Suprapubic skin (tissue), 3 donors: ENCODE measurements at regions not wholly inside any gene's neighbourhood (a gene's known extent, or its start where the extent isn't known, plus 50 kb on each side); places are given as distances from the start of the nearest gene placed in this dataset.

ENCODE experiments used
- POLR2A ChIP-seq, 2 donors: fragments of 450-650 bp; IDR thresholded peaks; one replicate each; pipeline ENCODE4 v1.6.1; 2017; ENCODE audit warnings: antibody characterized with exemption in 2 of 2, mild to moderate bottlenecking in 2 of 2, moderate library complexity in 2 of 2
- TF ChIP-seq, protein P1 (sequence below), 2 donors: fragments of 200-600 bp in 1 of 2; fragments of 450-650 bp in 1 of 2; sonication (generic) in 1 of 2; IDR thresholded peaks; one replicate each; pipeline ENCODE4 v1.5.1; 2016 to 2019; ENCODE audit warnings: antibody characterized with exemption in 2 of 2, mild to moderate bottlenecking in 1 of 2, moderate library complexity in 1 of 2

GRCh38 chr18:42564761-42565160 lies 550.7 kb downstream of the RIT2 start:
- TF ChIP-seq, protein P1, sequence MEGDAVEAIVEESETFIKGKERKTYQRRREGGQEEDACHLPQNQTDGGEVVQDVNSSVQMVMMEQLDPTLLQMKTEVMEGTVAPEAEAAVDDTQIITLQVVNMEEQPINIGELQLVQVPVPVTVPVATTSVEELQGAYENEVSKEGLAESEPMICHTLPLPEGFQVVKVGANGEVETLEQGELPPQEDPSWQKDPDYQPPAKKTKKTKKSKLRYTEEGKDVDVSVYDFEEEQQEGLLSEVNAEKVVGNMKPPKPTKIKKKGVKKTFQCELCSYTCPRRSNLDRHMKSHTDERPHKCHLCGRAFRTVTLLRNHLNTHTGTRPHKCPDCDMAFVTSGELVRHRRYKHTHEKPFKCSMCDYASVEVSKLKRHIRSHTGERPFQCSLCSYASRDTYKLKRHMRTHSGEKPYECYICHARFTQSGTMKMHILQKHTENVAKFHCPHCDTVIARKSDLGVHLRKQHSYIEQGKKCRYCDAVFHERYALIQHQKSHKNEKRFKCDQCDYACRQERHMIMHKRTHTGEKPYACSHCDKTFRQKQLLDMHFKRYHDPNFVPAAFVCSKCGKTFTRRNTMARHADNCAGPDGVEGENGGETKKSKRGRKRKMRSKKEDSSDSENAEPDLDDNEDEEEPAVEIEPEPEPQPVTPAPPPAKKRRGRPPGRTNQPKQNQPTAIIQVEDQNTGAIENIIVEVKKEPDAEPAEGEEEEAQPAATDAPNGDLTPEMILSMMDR (IDR thresholded peaks at IDR 0.05), result no peak
- TF ChIP-seq POLR2A (IDR thresholded peaks at IDR 0.05), result no peak
